Hematopoietic multipotent progenitor cell treated with erythropoietin and hydrocortisone succinate and interleukin-3 and kit ligand, for 4 days (in vitro differentiated cells): ENCODE measurements at regions not wholly inside any gene's neighbourhood (a gene's known extent, or its start where the extent isn't known, plus 50 kb on each side); places are given as distances from the start of the nearest gene placed in this dataset.
"Not testable (repeated sequence)": the region's sequence is repeated elsewhere in the genome, so short reads cannot be mapped to it uniquely, and the experiment has no call there.

Experiments used
- DNase-seq: peaks from one replicate; pipeline ENCODE4 v3.0.0-alpha.2; 2015

- no peak for DNase-seq
These were observed 326.6 kb upstream of the CITED2 start for GRCh38 chr6:139701003-139701402.

GRCh38 chr6:139699911-139700310, 325.5 kb upstream of the CITED2 start:
- no peak for DNase-seq

GRCh38 chr6:139699335-139699734, 324.9 kb upstream of the CITED2 start:
- peak; percentile 47 for DNase-seq

- peak; percentile 49 for DNase-seq
These were observed 324.2 kb upstream of the CITED2 start for GRCh38 chr6:139698526-139699176.

- DNase-seq: not testable (repeated sequence)
These were observed 323.4 kb upstream of the CITED2 start for GRCh38 chr6:139697856-139698255.

GRCh38 chr6:139696991-139697390, 322.5 kb upstream of the CITED2 start:
- peak; percentile 30 for DNase-seq

- DNase-seq: no peak
These were observed 320.9 kb upstream of the CITED2 start for GRCh38 chr6:139695361-139695760.

- DNase-seq: no peak
These were observed 319.3 kb upstream of the CITED2 start for GRCh38 chr6:139693735-139694134.

GRCh38 chr6:139690007-139690406, 315.6 kb upstream of the CITED2 start:
- DNase-seq: no peak

- DNase-seq: no peak
These were observed 312.6 kb upstream of the CITED2 start for GRCh38 chr6:139687055-139687454.

GRCh38 chr6:139686308-139686707, 311.9 kb upstream of the CITED2 start:
- peak; percentile 46 for DNase-seq

- no peak for DNase-seq
These were observed 310.6 kb upstream of the CITED2 start for GRCh38 chr6:139685009-139685408.

- no peak for DNase-seq
These were observed 306.4 kb upstream of the CITED2 start for GRCh38 chr6:139680819-139681218.

- peak; percentile 48 for DNase-seq
These were observed 305.2 kb upstream of the CITED2 start for GRCh38 chr6:139679516-139680179.

- no peak for DNase-seq
These were observed 302.3 kb upstream of the CITED2 start for GRCh38 chr6:139676718-139677117.

- DNase-seq: no peak
These were observed 291.8 kb upstream of the CITED2 start for GRCh38 chr6:139666284-139666683.

- DNase-seq: no peak
These were observed 289.5 kb upstream of the CITED2 start for GRCh38 chr6:139663996-139664395.

GRCh38 chr6:139659711-139660110, 285.3 kb upstream of the CITED2 start:
- no peak for DNase-seq

- DNase-seq: no peak
These were observed 284.7 kb upstream of the CITED2 start for GRCh38 chr6:139659196-139659595.

- no peak for DNase-seq
These were observed 282.7 kb upstream of the CITED2 start for GRCh38 chr6:139657119-139657518.

GRCh38 chr6:139655783-139656705, 281.6 kb upstream of the CITED2 start:
- no peak for DNase-seq

GRCh38 chr6:139654888-139655782, 280.7 kb upstream of the CITED2 start:
- no peak for DNase-seq

GRCh38 chr6:139654309-139654708, 279.9 kb upstream of the CITED2 start:
- no peak for DNase-seq
